AG04450 (cell line): ENCODE measurements at regions not wholly inside any gene's neighbourhood (a gene's known extent, or its start where the extent isn't known, plus 50 kb on each side); places are given as distances from the start of the nearest gene placed in this dataset.

Source experiments
- CTCF ChIA-PET: fragments of 300-600, 350-600 bp; formaldehyde crosslinking; extraction: SDS; loops from one replicate; lab custom pipeline; 2022; ENCODE audit warnings: antibody characterized with exemption, inconsistent platforms; lab: Charles Lee
- POLR2A ChIA-PET: fragments of 350-600 bp; formaldehyde crosslinking; extraction: SDS; loops from one replicate; lab custom pipeline; 2021; ENCODE audit warnings: antibody characterized with exemption, inconsistent platforms; lab: Yijun Ruan, JAX
- DNase-seq: peaks from one replicate; pipeline ENCODE4 v3.0.0-alpha.2; 2011; ENCODE audit warnings: low read depth, low spot score
- H3K27ac ChIP-seq: one replicate; pipeline ENCODE4 v1.5.1; 2012; ENCODE audit warnings: low read depth, low read length, control low read depth
- H3K27me3 ChIP-seq: one replicate; pipeline ENCODE4 v1.6.0; 2012; ENCODE audit warnings: low read length; ENCODE audit not compliant: control insufficient read depth, insufficient read depth
- H3K4me3 ChIP-seq: 2 replicates; pipeline ENCODE4 v1.5.1; 2011; ENCODE audit warnings: mild to moderate bottlenecking, low read depth, low read length, control low read depth
- H3K9me3 ChIP-seq: 2 replicates; pipeline ENCODE4 v1.5.1; 2012; ENCODE audit warnings: low read length; ENCODE audit not compliant: control insufficient read depth, insufficient read depth
- TF ChIP-seq, protein P1 (sequence below): IDR thresholded peaks from 2 replicates; pipeline ENCODE4 v1.5.1; 2011; ENCODE audit warnings: low read depth, low read length, control low read depth, inconsistent platforms

GRCh38 chr7:112594397-112594796 is 113.6 kb downstream of the LSMEM1 start:
- DNase-seq: no peak
- TF ChIP-seq, protein P1, sequence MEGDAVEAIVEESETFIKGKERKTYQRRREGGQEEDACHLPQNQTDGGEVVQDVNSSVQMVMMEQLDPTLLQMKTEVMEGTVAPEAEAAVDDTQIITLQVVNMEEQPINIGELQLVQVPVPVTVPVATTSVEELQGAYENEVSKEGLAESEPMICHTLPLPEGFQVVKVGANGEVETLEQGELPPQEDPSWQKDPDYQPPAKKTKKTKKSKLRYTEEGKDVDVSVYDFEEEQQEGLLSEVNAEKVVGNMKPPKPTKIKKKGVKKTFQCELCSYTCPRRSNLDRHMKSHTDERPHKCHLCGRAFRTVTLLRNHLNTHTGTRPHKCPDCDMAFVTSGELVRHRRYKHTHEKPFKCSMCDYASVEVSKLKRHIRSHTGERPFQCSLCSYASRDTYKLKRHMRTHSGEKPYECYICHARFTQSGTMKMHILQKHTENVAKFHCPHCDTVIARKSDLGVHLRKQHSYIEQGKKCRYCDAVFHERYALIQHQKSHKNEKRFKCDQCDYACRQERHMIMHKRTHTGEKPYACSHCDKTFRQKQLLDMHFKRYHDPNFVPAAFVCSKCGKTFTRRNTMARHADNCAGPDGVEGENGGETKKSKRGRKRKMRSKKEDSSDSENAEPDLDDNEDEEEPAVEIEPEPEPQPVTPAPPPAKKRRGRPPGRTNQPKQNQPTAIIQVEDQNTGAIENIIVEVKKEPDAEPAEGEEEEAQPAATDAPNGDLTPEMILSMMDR: no peak
- ChIA-PET POLR2A (no interaction called here), CTCF (no interaction called here)
- Histone ChIP-seq H3K4me3 (no peak overlapping the region), H3K27me3 (no peaks in the 10 kb centered on the region), H3K9me3 (no peaks in the 10 kb centered on the region), H3K27ac (no peak overlapping the region)

- no peak overlapping the region for H3K27ac ChIP-seq
- DNase-seq: no peak
- CTCF ChIA-PET: no interaction called here
Measured at GRCh38 chr7:112596260-112596659, 115.5 kb downstream of the LSMEM1 start.

DNA sequence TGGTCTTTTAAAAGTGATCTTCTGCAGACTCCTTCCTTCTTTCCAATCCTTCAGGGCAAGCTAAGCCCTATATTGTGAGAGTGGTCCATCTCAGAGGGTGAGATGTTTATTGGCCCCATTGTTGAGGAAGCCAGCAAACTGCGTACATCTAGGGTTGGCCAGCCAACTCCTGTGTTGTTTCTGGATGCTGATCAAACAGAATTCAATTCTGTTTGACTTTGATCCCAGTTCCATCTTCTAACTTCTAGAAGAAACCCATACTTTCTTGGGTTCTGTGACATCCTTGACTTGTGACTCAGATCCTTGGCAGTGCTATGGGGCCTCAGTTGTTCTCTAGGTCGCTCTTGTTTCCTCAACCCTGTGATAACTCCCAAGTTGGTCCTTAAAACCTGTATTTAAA is 116.2 kb downstream of the LSMEM1 start:
- Histone ChIP-seq H3K27ac (no peak overlapping the region), H3K4me3 (no peak overlapping the region), H3K9me3 (no peaks in the 10 kb centered on the region), H3K27me3 (no peaks in the 10 kb centered on the region)
- no peak for DNase-seq
- POLR2A ChIA-PET: no interaction called here
- TF ChIP-seq, protein P1: no peak
- CTCF ChIA-PET: no interaction called here

More at GRCh38 chr7:112596260-112596659, 115.5 kb downstream of the LSMEM1 start:
- POLR2A ChIA-PET: no interaction called here
- Histone ChIP-seq H3K4me3 (no peak overlapping the region), H3K9me3 (no peaks in the 10 kb centered on the region), H3K27me3 (no peaks in the 10 kb centered on the region)
- TF ChIP-seq, protein P1: no peak

DNA sequence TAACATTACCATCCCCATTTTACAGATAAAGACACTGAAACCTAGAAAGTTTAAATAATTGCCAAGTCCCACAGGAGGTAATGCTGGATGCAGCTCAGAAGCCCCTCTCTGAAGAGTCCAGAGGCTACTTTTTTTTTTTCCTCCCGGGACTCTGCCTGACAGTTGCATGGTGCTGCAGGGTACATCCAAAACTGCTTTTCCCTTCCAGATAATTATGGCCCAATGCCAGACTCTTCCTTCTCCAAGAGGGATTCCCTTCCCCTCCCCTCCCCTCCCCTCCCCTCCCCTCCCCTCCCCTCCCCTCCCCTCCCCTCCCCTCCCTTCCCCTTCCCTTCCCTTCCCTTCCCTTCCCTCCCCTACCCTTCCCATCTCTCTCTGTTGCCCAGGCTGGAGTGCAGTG is 122.9 kb downstream of the LSMEM1 start:
- POLR2A ChIA-PET: interaction anchor here (0.5 kb wide), 1 partner anchor 26 kb away, joined by 4 read pairs; no protein-coding TSS in a partner anchor

DNA sequence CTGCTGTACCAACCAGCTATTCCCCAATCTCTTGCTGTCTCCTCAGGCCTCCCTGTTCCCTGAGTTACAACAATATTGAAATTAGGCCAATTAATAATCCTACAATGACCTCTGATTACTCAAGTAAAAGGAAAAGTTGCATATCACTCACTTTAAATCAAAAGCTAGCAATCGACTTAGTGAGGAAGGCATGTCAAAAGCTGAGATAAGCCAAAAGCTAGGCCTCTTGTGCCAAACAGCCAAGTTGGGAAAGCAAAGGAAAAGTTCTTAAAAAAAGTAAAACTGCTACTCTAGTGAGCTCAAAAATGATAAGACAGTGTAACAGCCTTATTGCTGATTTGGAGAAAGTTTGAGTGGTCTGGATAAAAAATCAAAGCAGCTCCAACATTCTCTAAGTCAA is 129.8 kb downstream of the LSMEM1 start:
- TF ChIP-seq, protein P1: no peak
- no peak for DNase-seq
- H3K27ac ChIP-seq: no peak overlapping the region
- no peak overlapping the region for H3K4me3 ChIP-seq
- H3K27me3 ChIP-seq: no peaks in the 10 kb centered on the region
- POLR2A ChIA-PET: no interaction called here
- no peaks in the 10 kb centered on the region for H3K9me3 ChIP-seq
- CTCF ChIA-PET: no interaction called here

More for the DNA sequence above, 122.9 kb downstream of the LSMEM1 start:
- H3K27ac ChIP-seq: no peak overlapping the region
- H3K9me3 ChIP-seq: no peaks in the 10 kb centered on the region
- CTCF ChIA-PET: no interaction called here
- no peak for DNase-seq
- TF ChIP-seq, protein P1: no peak
- H3K4me3 ChIP-seq: no peak overlapping the region
- H3K27me3 ChIP-seq: no peaks in the 10 kb centered on the region
